H9 (cell line): ENCODE measurements at regions not wholly inside any gene's neighbourhood (a gene's known extent, or its start where the extent isn't known, plus 50 kb on each side); places are given as distances from the start of the nearest gene placed in this dataset.

Source experiments
- DNase-seq: peaks from one replicate; pipeline ENCODE4 v3.0.0-alpha.2; 2017
- H2AFZ ChIP-seq: one replicate; pipeline ENCODE4 v1.6.1; 2013; ENCODE audit warnings: mild to moderate bottlenecking, low read length, control low read depth, moderate library complexity
- H2AK5ac ChIP-seq: 2 replicates; pipeline ENCODE4 v1.6.1; 2013; ENCODE audit warnings: low read length, control low read depth, mixed read lengths; ENCODE audit not compliant: insufficient read length
- H2BK120ac ChIP-seq: one replicate; pipeline ENCODE4 v1.6.1; 2013; ENCODE audit warnings: low read depth, mild to moderate bottlenecking, low read length, control low read depth, inconsistent platforms; ENCODE audit not compliant: poor library complexity, severe bottlenecking
- H2BK12ac ChIP-seq: 2 replicates; pipeline ENCODE4 v1.6.1; 2013; ENCODE audit warnings: low read length, control low read depth, mixed read lengths, low read depth; ENCODE audit not compliant: insufficient read length
- H2BK15ac ChIP-seq: 2 replicates; pipeline ENCODE4 v1.6.1; 2013; ENCODE audit warnings: low read depth, low read length, control low read depth
- H2BK20ac ChIP-seq: one replicate; pipeline ENCODE4 v1.6.1; 2013; ENCODE audit warnings: low read depth, mild to moderate bottlenecking, low read length, control low read depth, inconsistent platforms; ENCODE audit not compliant: poor library complexity, severe bottlenecking
- H2BK5ac ChIP-seq: 2 replicates; pipeline ENCODE4 v1.6.1; 2013; ENCODE audit warnings: low read length, control low read depth, mixed read lengths; ENCODE audit not compliant: insufficient read length
- H3K14ac ChIP-seq: 2 replicates; pipeline ENCODE4 v1.6.1; 2013; ENCODE audit warnings: low read length, control low read depth; ENCODE audit not compliant: insufficient read depth
- H3K18ac ChIP-seq: 2 replicates; pipeline ENCODE4 v1.6.1; 2013; ENCODE audit warnings: low read depth, mild to moderate bottlenecking, mixed read lengths, low read length, control low read depth; ENCODE audit not compliant: insufficient read length
- H3K23ac ChIP-seq: 2 replicates; pipeline ENCODE4 v1.6.1; 2013; ENCODE audit warnings: low read length, control low read depth, mixed read lengths, low read depth; ENCODE audit not compliant: insufficient read length
- H3K23me2 ChIP-seq: 2 replicates; pipeline ENCODE4 v1.6.1; 2013; ENCODE audit warnings: low read depth, mild to moderate bottlenecking, mixed read lengths, low read length, control low read depth; ENCODE audit not compliant: insufficient read length, poor library complexity, severe bottlenecking
- H3K27ac ChIP-seq: 2 replicates; pipeline ENCODE4 v1.5.1; 2013; ENCODE audit warnings: low read length, control low read depth, mixed read lengths, low read depth; ENCODE audit not compliant: insufficient read length
- H3K27me3 ChIP-seq: 2 replicates; pipeline ENCODE4 v1.6.1; 2013; ENCODE audit warnings: low read length, control low read depth, inconsistent platforms; ENCODE audit not compliant: insufficient read depth
- H3K4ac ChIP-seq: 2 replicates; pipeline ENCODE4 v1.6.1; 2013; ENCODE audit warnings: low read depth, mild to moderate bottlenecking, control low read depth, inconsistent platforms, low read length, moderate library complexity
- H3K4me1 ChIP-seq: 2 replicates; pipeline ENCODE4 v1.6.1; 2013; ENCODE audit warnings: low read length, control low read depth, inconsistent platforms; ENCODE audit not compliant: insufficient read depth
- H3K4me2 ChIP-seq: 2 replicates; pipeline ENCODE4 v1.6.1; 2013; ENCODE audit warnings: low read length, control low read depth, mixed read lengths; ENCODE audit not compliant: insufficient read length, insufficient read depth
- H3K56ac ChIP-seq: 2 replicates; pipeline ENCODE4 v1.6.1; 2013; ENCODE audit warnings: low read depth, mild to moderate bottlenecking, mixed read lengths, low read length, control low read depth; ENCODE audit not compliant: insufficient read length
- H3K79me1 ChIP-seq: 2 replicates; pipeline ENCODE4 v1.6.1; 2013; ENCODE audit warnings: low read depth, mild to moderate bottlenecking, moderate library complexity, low read length, control low read depth, inconsistent platforms; ENCODE audit not compliant: insufficient read depth, poor library complexity, severe bottlenecking
- H3K79me2 ChIP-seq: 2 replicates; pipeline ENCODE4 v1.6.1; 2013; ENCODE audit warnings: low read length, control low read depth, inconsistent platforms; ENCODE audit not compliant: insufficient read depth
- H3K9ac ChIP-seq: 2 replicates; pipeline ENCODE4 v1.6.1; 2013; ENCODE audit warnings: low read length, control low read depth, mixed read lengths; ENCODE audit not compliant: insufficient read length; ENCODE audit errors: extremely low read depth
- H3K9me3 ChIP-seq: one replicate; pipeline ENCODE4 v1.6.1; 2013; ENCODE audit warnings: low read depth, low read length, inconsistent platforms; ENCODE audit not compliant: control insufficient read depth
- H3T11ph ChIP-seq: one replicate; pipeline ENCODE4 v1.6.1; 2013; ENCODE audit warnings: mild to moderate bottlenecking, low read length, control low read depth, inconsistent platforms
- H4K20me1 ChIP-seq: one replicate; pipeline ENCODE4 v1.6.1; 2013; ENCODE audit not compliant: control insufficient read depth, insufficient read length, insufficient read depth
- H4K5ac ChIP-seq: 2 replicates; pipeline ENCODE4 v1.6.1; 2013; ENCODE audit warnings: low read depth, mild to moderate bottlenecking, mixed read lengths, low read length, control low read depth; ENCODE audit not compliant: insufficient read length
- H4K8ac ChIP-seq: replicated peaks from 2 replicates; pipeline ENCODE4 v1.6.1; 2013; ENCODE audit warnings: low read length, control low read depth, mixed read lengths, low read depth; ENCODE audit not compliant: insufficient read length
- H4K91ac ChIP-seq: 2 replicates; pipeline ENCODE4 v1.6.1; 2013; ENCODE audit warnings: low read depth, mild to moderate bottlenecking, moderate library complexity, mixed read lengths, low read length, control low read depth; ENCODE audit not compliant: insufficient read length
- H3K27ac Mint-ChIP-seq, 3 experiments: 2 replicates in 2 of 3; 3 replicates in 1 of 3; pipeline ENCODE4 v1.8.0; 2020 to 2021; ENCODE audit warnings: mixed read lengths in 3 of 3, mild to moderate bottlenecking in 1 of 3, moderate library complexity in 1 of 3
- H3K27me3 Mint-ChIP-seq: 2 replicates; pipeline ENCODE4 v1.8.0; 2021; ENCODE audit warnings: low read depth, mild to moderate bottlenecking, moderate library complexity, mixed read lengths
- H3K36me3 Mint-ChIP-seq, 3 experiments: 2 replicates in 2 of 3; 3 replicates in 1 of 3; pipeline ENCODE4 v1.8.0; 2020 to 2021; ENCODE audit warnings: low read depth in 3 of 3, mixed read lengths in 3 of 3; ENCODE audit not compliant: insufficient read depth in 1 of 3
- H3K4me1 Mint-ChIP-seq, 2 experiments: 2 replicates each; pipeline ENCODE4 v1.8.0; 2020; ENCODE audit warnings: mixed read lengths in 2 of 2
- H3K4me3 Mint-ChIP-seq, 2 experiments: 2 replicates in 1 of 2; 3 replicates in 1 of 2; pipeline ENCODE4 v1.8.0; 2020 to 2021; ENCODE audit warnings: mild to moderate bottlenecking in 2 of 2, mixed read lengths in 2 of 2, moderate library complexity in 1 of 2
- H3K9me3 Mint-ChIP-seq, 2 experiments: 2 replicates in 1 of 2; 3 replicates in 1 of 2; pipeline ENCODE4 v1.8.0; 2020; ENCODE audit warnings: mild to moderate bottlenecking in 2 of 2, mixed read lengths in 2 of 2, moderate library complexity in 1 of 2
- CTCF ChIP-seq: fragments of 200-600 bp; sonication (generic); conservative IDR thresholded peaks from 3 replicates; pipeline ENCODE4 v1.8.0; 2021; ENCODE audit warnings: antibody characterized with exemption, mild to moderate bottlenecking
- WGBS: extraction: QIAGEN DNeasy Blood & Tissue Kit; methylation state at CpG from one replicate; pipeline ENCODE4 v1.1.7; 2013; ENCODE audit warnings: missing lambda C conversion rate, low lambda C conversion rate, mixed read lengths; ENCODE audit not compliant: insufficient read length; ENCODE audit errors: extremely low coverage; 5-methylcytosine and 5-hydroxymethylcytosine counted together

- H3K9me3 ChIP-seq, result no peaks in the 10 kb centered on the region
- no CpG with 5 or more reads among the region's 3 CpGs for WGBS
- 0 out of 2 replicates have a peak, but pooled peaks cover 1% of the 10 kb centered on the region for H3K79me2 ChIP-seq
- H3K4me2 ChIP-seq, result no peak overlapping the region
- no peak overlapping the region for H2BK5ac ChIP-seq
- no peak overlapping the region for H2BK20ac ChIP-seq
- no peak overlapping the region for H4K91ac ChIP-seq
- no peak overlapping the region for H3K23ac ChIP-seq
- Mint-ChIP-seq H3K27me3 (no peaks in the 10 kb centered on the region), H3K9me3 (peaks cover 0 to 11% of the 10 kb centered on the region in 2 experiments; a peak in 4 of 5 replicates), H3K27ac (no peak overlapping the region), H3K36me3 (peaks cover 0 to 4% (median 0%) of the 10 kb centered on the region in 3 experiments; a peak in 1 of 7 replicates), H3K4me1 (peaks cover 19 to 21% of the 10 kb centered on the region in 2 experiments), H3K4me3 (no peak overlapping the region)
- H2BK120ac ChIP-seq, result no peak overlapping the region
- no peak for DNase-seq
- no peak overlapping the region for H4K5ac ChIP-seq
- H4K20me1 ChIP-seq, result no peaks in the 10 kb centered on the region
- no peak overlapping the region for H4K8ac ChIP-seq
- no peak overlapping the region for H2BK12ac ChIP-seq
- no peaks in the 10 kb centered on the region for H3K79me1 ChIP-seq
- H3K23me2 ChIP-seq, result no peaks in the 10 kb centered on the region
- no peak overlapping the region for H3K18ac ChIP-seq
- H3K56ac ChIP-seq, result no peak overlapping the region
- no peak overlapping the region for H2AFZ ChIP-seq
- no peak overlapping the region for H3K9ac ChIP-seq
- H3K14ac ChIP-seq, result no peak overlapping the region
- no peaks in the 10 kb centered on the region for H3K27me3 ChIP-seq
- no peak overlapping the region for H2AK5ac ChIP-seq
- H3T11ph ChIP-seq, result no peak overlapping the region
- H3K4me1 ChIP-seq, result peaks cover 5% of the 10 kb centered on the region; the same call in 1 of the 2 replicates
- H3K4ac ChIP-seq, result no peak overlapping the region
- H3K27ac ChIP-seq, result no peak overlapping the region
- H2BK15ac ChIP-seq, result no peak overlapping the region
- no peak for TF ChIP-seq CTCF
Observed at GRCh38 chr10:80750268-80750667, 212.6 kb downstream of the SH2D4B start.
